Keratinocyte (primary cell): ENCODE measurements at regions not wholly inside any gene's neighbourhood (a gene's known extent, or its start where the extent isn't known, plus 50 kb on each side); places are given as distances from the start of the nearest gene placed in this dataset.

ENCODE experiments used
- DNase-seq: peaks from one replicate; pipeline ENCODE4 v3.0.0-alpha.2; 2011; ENCODE audit warnings: low read depth, missing footprints, low spot score
- FAIRE-seq: peaks from 2 replicates; lab custom pipeline; 2011; peaks lifted over from hg19 to GRCh38; lab: Jason Lieb, UNC
- H2AFZ ChIP-seq: 2 replicates; pipeline ENCODE4 v1.6.0; 2012; ENCODE audit warnings: low read length, control low read depth, inconsistent platforms; ENCODE audit not compliant: control insufficient read depth
- H3K27ac ChIP-seq: 2 replicates; pipeline ENCODE4 v1.5.1; 2011; ENCODE audit warnings: low read length; ENCODE audit not compliant: control insufficient read depth, insufficient read depth
- H3K27me3 ChIP-seq: 3 replicates; pipeline ENCODE4 v1.6.0; 2011; ENCODE audit warnings: low read length; ENCODE audit not compliant: control insufficient read depth, insufficient read depth; ENCODE audit errors: extremely low read depth
- H3K36me3 ChIP-seq, 2 experiments: 2 replicates in 1 of 2; 3 replicates in 1 of 2; pipeline ENCODE4 v1.5.1; 2011; ENCODE audit warnings: low read length in 2 of 2, mild to moderate bottlenecking in 1 of 2; ENCODE audit not compliant: control insufficient read depth in 2 of 2, insufficient read depth in 2 of 2; ENCODE audit errors: extremely low read depth in 1 of 2
- H3K4me1 ChIP-seq: 3 replicates; pipeline ENCODE4 v1.5.1; 2011; ENCODE audit warnings: low read length; ENCODE audit not compliant: control insufficient read depth, insufficient read depth; ENCODE audit errors: extremely low read depth
- H3K4me2 ChIP-seq: 3 replicates; pipeline ENCODE4 v1.6.0; 2011; ENCODE audit warnings: low read depth, low read length; ENCODE audit not compliant: control insufficient read depth, insufficient read depth; ENCODE audit errors: extremely low read depth
- H3K4me3 ChIP-seq, 3 experiments: fragments of 200-600 bp in 1 of 3; sonication (generic) in 1 of 3; 2 replicates in 2 of 3; 3 replicates in 1 of 3; pipeline ENCODE4 v1.5.1; 2011 to 2016; ENCODE audit warnings: low read length in 3 of 3, mild to moderate bottlenecking in 3 of 3, control low read depth in 2 of 3, inconsistent platforms in 1 of 3, low read depth in 1 of 3, mixed read lengths in 1 of 3, mixed run types in 1 of 3, moderate library complexity in 1 of 3; ENCODE audit not compliant: control insufficient read depth in 2 of 3, insufficient read depth in 2 of 3; ENCODE audit errors: extremely low read depth in 1 of 3
- H3K79me2 ChIP-seq: 2 replicates; pipeline ENCODE4 v1.6.0; 2012; ENCODE audit warnings: low read length; ENCODE audit not compliant: control insufficient read depth, insufficient read depth
- H3K9ac ChIP-seq: 3 replicates; pipeline ENCODE4 v1.6.0; 2011; ENCODE audit warnings: low read length; ENCODE audit not compliant: control insufficient read depth, insufficient read depth; ENCODE audit errors: extremely low read depth
- H3K9me1 ChIP-seq: 3 replicates; pipeline ENCODE4 v1.6.0; 2011; ENCODE audit warnings: low read length; ENCODE audit not compliant: control insufficient read depth, insufficient read depth; ENCODE audit errors: extremely low read depth
- H3K9me3 ChIP-seq: 2 replicates; pipeline ENCODE4 v1.5.1; 2012; ENCODE audit warnings: low read depth, low read length; ENCODE audit not compliant: control insufficient read depth
- H4K20me1 ChIP-seq: 3 replicates; pipeline ENCODE4 v1.6.0; 2011; ENCODE audit warnings: low read length; ENCODE audit not compliant: control insufficient read depth, insufficient read depth; ENCODE audit errors: extremely low read depth
- EZH2 ChIP-seq: IDR thresholded peaks from one replicate; pipeline ENCODE4 v1.6.1; 2012; ENCODE audit warnings: inconsistent platforms, mild to moderate bottlenecking, low read length, moderate library complexity
- dilution Hi-C: fragments of 300-500 bp; cut with MboI; formaldehyde crosslinking; loops from one replicate; pipeline ENCODE4 v1.7.0; 2020; ENCODE audit warnings: low sequenced_read_pairs; ENCODE audit not compliant: extremely low pct_ligation_motif_present
- TF ChIP-seq, protein P1 (sequence below), 3 experiments: IDR thresholded peaks in 1 of 3; conservative IDR thresholded peaks in 1 of 3; optimal IDR thresholded peaks in 1 of 3; 2 replicates in 2 of 3; 3 replicates in 1 of 3; pipeline versions ENCODE3 to v1.5.1; 2011; ENCODE audit warnings: low read length in 3 of 3, mild to moderate bottlenecking in 3 of 3, moderate library complexity in 2 of 3, control low read depth in 1 of 3, inconsistent platforms in 1 of 3; ENCODE audit not compliant: insufficient read depth in 2 of 3; ENCODE audit errors: extremely low read depth in 1 of 3

DNA sequence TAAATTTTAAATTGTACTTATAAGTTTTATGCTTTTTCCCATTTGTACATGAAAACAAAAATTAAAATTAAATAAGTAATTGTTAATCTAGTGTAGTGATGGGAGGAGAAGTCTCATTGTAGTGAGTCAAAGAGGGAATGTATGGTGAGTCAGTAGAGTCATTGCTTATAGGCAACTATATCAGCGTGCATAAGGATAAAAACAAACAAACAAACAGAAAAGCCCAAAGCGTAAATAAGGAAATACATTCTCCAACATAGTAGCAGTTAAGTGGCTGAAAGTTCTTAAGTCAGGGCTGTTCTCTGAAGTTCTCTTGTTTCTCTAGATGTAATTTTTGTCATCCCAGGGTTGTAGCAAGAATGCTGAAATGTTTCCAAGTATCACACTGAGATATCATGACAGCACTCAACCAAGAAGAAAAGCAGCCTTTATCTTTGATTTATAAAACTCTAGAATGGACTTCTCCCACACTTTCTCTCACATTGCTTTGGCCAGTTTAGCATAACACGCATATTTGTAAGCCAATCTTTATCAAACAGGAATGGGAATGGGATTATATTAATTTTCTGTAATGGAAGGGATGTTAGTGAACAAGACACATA is 184.1 kb upstream of the TP63 start:
- DNase-seq (no peak), FAIRE-seq (no peak)
- TF ChIP-seq EZH2, result no peak
- TF ChIP-seq, protein P1, sequence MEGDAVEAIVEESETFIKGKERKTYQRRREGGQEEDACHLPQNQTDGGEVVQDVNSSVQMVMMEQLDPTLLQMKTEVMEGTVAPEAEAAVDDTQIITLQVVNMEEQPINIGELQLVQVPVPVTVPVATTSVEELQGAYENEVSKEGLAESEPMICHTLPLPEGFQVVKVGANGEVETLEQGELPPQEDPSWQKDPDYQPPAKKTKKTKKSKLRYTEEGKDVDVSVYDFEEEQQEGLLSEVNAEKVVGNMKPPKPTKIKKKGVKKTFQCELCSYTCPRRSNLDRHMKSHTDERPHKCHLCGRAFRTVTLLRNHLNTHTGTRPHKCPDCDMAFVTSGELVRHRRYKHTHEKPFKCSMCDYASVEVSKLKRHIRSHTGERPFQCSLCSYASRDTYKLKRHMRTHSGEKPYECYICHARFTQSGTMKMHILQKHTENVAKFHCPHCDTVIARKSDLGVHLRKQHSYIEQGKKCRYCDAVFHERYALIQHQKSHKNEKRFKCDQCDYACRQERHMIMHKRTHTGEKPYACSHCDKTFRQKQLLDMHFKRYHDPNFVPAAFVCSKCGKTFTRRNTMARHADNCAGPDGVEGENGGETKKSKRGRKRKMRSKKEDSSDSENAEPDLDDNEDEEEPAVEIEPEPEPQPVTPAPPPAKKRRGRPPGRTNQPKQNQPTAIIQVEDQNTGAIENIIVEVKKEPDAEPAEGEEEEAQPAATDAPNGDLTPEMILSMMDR (optimal IDR thresholded peaks at IDR 0.05 in 1 of 3, IDR thresholded peaks at IDR 0.05 in 1 of 3, conservative IDR thresholded peaks at IDR 0.05 in 1 of 3; ENCODE audit: extremely low read depth in 1 of 3, insufficient read depth in 2 of 3, low read length in 3 of 3), result no peak
- no peak overlapping the region for H3K4me2 ChIP-seq
- H3K9me3 ChIP-seq, result no peaks in the 10 kb centered on the region
- no peak overlapping the region for H3K27ac ChIP-seq
- no peak overlapping the region for H2AFZ ChIP-seq
- H3K36me3 ChIP-seq, result no peaks in the 10 kb centered on the region
- H3K4me3 ChIP-seq, result no peak overlapping the region
- no peaks in the 10 kb centered on the region for H4K20me1 ChIP-seq
- no peaks in the 10 kb centered on the region for H3K79me2 ChIP-seq
- H3K9me1 ChIP-seq, result no peaks in the 10 kb centered on the region
- H3K9ac ChIP-seq, result no peak overlapping the region
- dilution Hi-C loops, result no loop called here
- H3K4me1 ChIP-seq, result no peaks in the 10 kb centered on the region
- H3K27me3 ChIP-seq, result no peaks in the 10 kb centered on the region

DNA sequence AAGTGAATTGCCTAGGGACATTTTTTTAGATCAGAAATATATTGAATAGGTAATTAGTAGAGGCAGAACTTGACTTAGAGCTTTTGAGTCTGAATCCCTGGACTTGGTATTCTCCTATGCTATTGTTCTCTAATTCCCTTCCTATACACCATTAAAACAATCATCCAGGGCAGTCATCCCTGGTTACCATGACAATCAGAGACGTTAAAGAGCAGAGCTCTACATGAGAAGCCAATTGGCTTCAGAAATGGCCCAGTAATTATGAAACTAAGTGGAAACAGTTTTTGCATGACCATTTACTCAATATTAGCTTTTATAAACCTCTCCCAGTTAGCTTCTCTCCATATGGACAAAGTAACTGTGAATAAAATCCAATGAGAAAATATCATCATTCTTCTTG is 182.1 kb upstream of the TP63 start:
- Histone ChIP-seq H4K20me1 (no peaks in the 10 kb centered on the region), H3K9ac (no peak overlapping the region), H3K79me2 (no peaks in the 10 kb centered on the region), H3K9me3 (no peaks in the 10 kb centered on the region), H3K27me3 (no peaks in the 10 kb centered on the region), H3K4me1 (no peaks in the 10 kb centered on the region), H2AFZ (no peak overlapping the region), H3K36me3 (no peaks in the 10 kb centered on the region), H3K27ac (no peak overlapping the region), H3K4me3 (no peak overlapping the region), H3K4me2 (no peak overlapping the region), H3K9me1 (no peaks in the 10 kb centered on the region)
- FAIRE-seq, result no peak
- DNase-seq, result no peak
- TF ChIP-seq, protein P1 (optimal IDR thresholded peaks at IDR 0.05 in 1 of 3, IDR thresholded peaks at IDR 0.05 in 1 of 3, conservative IDR thresholded peaks at IDR 0.05 in 1 of 3; ENCODE audit: extremely low read depth in 1 of 3, insufficient read depth in 2 of 3, low read length in 3 of 3), result no peak
- TF ChIP-seq EZH2, result no peak
- dilution Hi-C loops, result no loop called here
